CD1c-positive myeloid dendritic cell (primary cell): ENCODE measurements at regions not wholly inside any gene's neighbourhood (a gene's known extent, or its start where the extent isn't known, plus 50 kb on each side); places are given as distances from the start of the nearest gene placed in this dataset.

Source experiments
- DNase-seq: peaks from one replicate; pipeline ENCODE4 v3.0.0-alpha.2; 2016; ENCODE audit errors: extremely low spot score

GRCh38 chr7:85781606-85782005, 594.8 kb upstream of the SEMA3D start:
- no peak for DNase-seq

- no peak for DNase-seq
Measured at GRCh38 chr7:85776691-85777345, 590.0 kb upstream of the SEMA3D start.

GRCh38 chr7:85775431-85775830, 588.6 kb upstream of the SEMA3D start:
- DNase-seq: no peak

GRCh38 chr7:85774986-85775385, 588.1 kb upstream of the SEMA3D start:
- no peak for DNase-seq

- DNase-seq: no peak
Measured at GRCh38 chr7:85773116-85773728, 586.4 kb upstream of the SEMA3D start.

GRCh38 chr7:85771516-85771915, 584.7 kb upstream of the SEMA3D start:
- DNase-seq: no peak

GRCh38 chr7:85770332-85770731, 583.5 kb upstream of the SEMA3D start:
- no peak for DNase-seq

- no peak for DNase-seq
Measured at GRCh38 chr7:85765698-85766298, 578.9 kb upstream of the SEMA3D start.

- no peak for DNase-seq
Measured at GRCh38 chr7:85764034-85764433, 577.2 kb upstream of the SEMA3D start.

GRCh38 chr7:85757348-85757747, 570.5 kb upstream of the SEMA3D start:
- no peak for DNase-seq

GRCh38 chr7:85750454-85750949, 563.6 kb upstream of the SEMA3D start:
- DNase-seq: peak; percentile 60

GRCh38 chr7:85749696-85750453, 563.0 kb upstream of the SEMA3D start:
- no peak for DNase-seq

GRCh38 chr7:85748861-85749260, 562.0 kb upstream of the SEMA3D start:
- DNase-seq: no peak

GRCh38 chr7:85737426-85737825, 550.6 kb upstream of the SEMA3D start:
- DNase-seq: no peak

GRCh38 chr7:85736085-85736484, 549.2 kb upstream of the SEMA3D start:
- DNase-seq: no peak

GRCh38 chr7:85734823-85735222, 548.0 kb upstream of the SEMA3D start:
- DNase-seq: no peak

- DNase-seq: no peak
Measured at GRCh38 chr7:85733169-85733915, 546.5 kb upstream of the SEMA3D start.

- DNase-seq: no peak
Measured at GRCh38 chr7:85730012-85730411, 543.2 kb upstream of the SEMA3D start.

GRCh38 chr7:85725026-85725425, 538.2 kb upstream of the SEMA3D start:
- DNase-seq: no peak

GRCh38 chr7:85719981-85720953, 533.4 kb upstream of the SEMA3D start:
- peak; percentile 70 for DNase-seq

GRCh38 chr7:85716353-85716752, 529.5 kb upstream of the SEMA3D start:
- DNase-seq: no peak
